GM18868 (cell line): ENCODE measurements at regions not wholly inside any gene's neighbourhood (a gene's known extent, or its start where the extent isn't known, plus 50 kb on each side); places are given as distances from the start of the nearest gene placed in this dataset.
"Not testable (repeated sequence)": the region's sequence is repeated elsewhere in the genome, so short reads cannot be mapped to it uniquely, and the experiment has no call there.

Experiments used
- ATAC-seq: cut with Tn5 transposase; IDR thresholded peaks from one replicate; pipeline ENCODE4 v1.9.1; 2021; ENCODE audit warnings: mild to moderate bottlenecking, moderate library complexity; ENCODE audit not compliant: unreplicated experiment

GRCh38 chr2:196276421-196276820 is 105.0 kb upstream of the STK17B start:
- no peak for ATAC-seq

GRCh38 chr2:196277002-196277401 is 105.6 kb upstream of the STK17B start:
- peak; percentile 20 for ATAC-seq

- ATAC-seq: no peak
Measured at GRCh38 chr2:196278491-196278911, 107.1 kb upstream of the STK17B start.

GRCh38 chr2:196279541-196279940 is 108.2 kb upstream of the STK17B start:
- no peak for ATAC-seq

GRCh38 chr2:196284144-196284844 is 112.9 kb upstream of the STK17B start:
- ATAC-seq: no peak

- ATAC-seq: no peak
Measured at GRCh38 chr2:196284866-196285557, 113.6 kb upstream of the STK17B start.

- peak; percentile 55 for ATAC-seq
Measured at GRCh38 chr2:196286821-196287220, 115.4 kb upstream of the STK17B start.

- no peak for ATAC-seq
Measured at GRCh38 chr2:196287523-196287922, 116.1 kb upstream of the STK17B start.

- ATAC-seq: no peak
Measured at GRCh38 chr2:196288006-196288538, 116.7 kb upstream of the STK17B start.

GRCh38 chr2:196289000-196289399 is 117.6 kb upstream of the STK17B start:
- ATAC-seq: peak; percentile 48

GRCh38 chr2:196290136-196290535 is 118.8 kb upstream of the STK17B start:
- ATAC-seq: no peak

- no peak for ATAC-seq
Measured at GRCh38 chr2:196290569-196290968, 119.2 kb upstream of the STK17B start.

- no peak for ATAC-seq
Measured at GRCh38 chr2:196291426-196291825, 120.0 kb upstream of the STK17B start.

- ATAC-seq: no peak
Measured at GRCh38 chr2:196291873-196292800, 120.8 kb upstream of the STK17B start.

GRCh38 chr2:196293751-196294515 is 122.6 kb upstream of the STK17B start:
- ATAC-seq: no peak

- ATAC-seq: no peak
Measured at GRCh38 chr2:196294516-196294909, 123.1 kb upstream of the STK17B start.

- no peak for ATAC-seq
Measured at GRCh38 chr2:196295005-196295404, 123.6 kb upstream of the STK17B start.

- not testable (repeated sequence) for ATAC-seq
Measured at GRCh38 chr2:196298106-196298723, 126.8 kb upstream of the STK17B start.

- no peak for ATAC-seq
Measured at GRCh38 chr2:196307775-196308305, 136.5 kb upstream of the STK17B start.

- no peak for ATAC-seq
Measured at GRCh38 chr2:196309691-196310090, 138.3 kb upstream of the STK17B start.
